ENCODE measurements at regions not wholly inside any gene's neighbourhood (a gene's known extent, or its start where the extent isn't known, plus 50 kb on each side); places are given as distances from the start of the nearest gene placed in this dataset.

GRCh38 chr6:93083337-93084230, 335.8 kb downstream of the EPHA7 start:
- peaks cover 0 to 28% (median 0%) of the 10 kb centered on the region in 5 donors for H3K4me1 ChIP-seq (ENCODE audit: control insufficient read depth in 5 of 5, insufficient read depth in 5 of 5, low read length in 5 of 5)
- no peaks in the 10 kb centered on the region for H3K36me3 ChIP-seq (ENCODE audit: control insufficient read depth in 4 of 4, insufficient read depth in 4 of 4, low read length in 4 of 4)
- no peak overlapping the region for H3K4me3 ChIP-seq
- H3K9me3 ChIP-seq (ENCODE audit: control insufficient read depth in 4 of 4, insufficient read depth in 3 of 4, low read length in 3 of 4), result no peaks in the 10 kb centered on the region
- H3K27ac ChIP-seq (ENCODE audit: low read depth in 1 of 2, low read length in 1 of 2), result no peak overlapping the region
- TF ChIP-seq CTCF (IDR thresholded peaks at IDR 0.05; ENCODE audit: control extremely low read depth, extremely low read depth), result no peak
- no peak overlapping the region for H3K9ac ChIP-seq (ENCODE audit: insufficient read depth in 1 of 2, low read length in 2 of 2)
- 87 to 91% methylated on average over 1 of the region's 1 CpG for WGBS, 2 donors
- DNase-seq (peak in 2 of 3 donors; percentile 78 to 80), ATAC-seq (ENCODE audit: insufficient read depth, low FRiP score) (no peak)
- no peaks in the 10 kb centered on the region for H3K27me3 ChIP-seq (ENCODE audit: control insufficient read depth in 3 of 3, insufficient read depth in 3 of 3, low read length in 2 of 3)

GRCh38 chr6:93081901-93082300, 337.5 kb downstream of the EPHA7 start:
- WGBS, 2 donors, result 52 to 68% methylated on average over 3 of the region's 3 CpGs
- ATAC-seq (ENCODE audit: insufficient read depth, low FRiP score) (no peak), DNase-seq (peak in 1 of 3 donors; percentile 53)
- Histone ChIP-seq H3K36me3 (ENCODE audit: control insufficient read depth in 4 of 4, insufficient read depth in 4 of 4, low read length in 4 of 4) (no peaks in the 10 kb centered on the region), H3K4me3 (no peak overlapping the region), H3K4me1 (ENCODE audit: control insufficient read depth in 5 of 5, insufficient read depth in 5 of 5, low read length in 5 of 5) (peaks cover 0 to 23% (median 0%) of the 10 kb centered on the region in 5 donors), H3K9me3 (ENCODE audit: control insufficient read depth in 4 of 4, insufficient read depth in 3 of 4, low read length in 3 of 4) (no peaks in the 10 kb centered on the region), H3K27ac (ENCODE audit: low read depth in 1 of 2, low read length in 1 of 2) (no peak overlapping the region), H3K9ac (ENCODE audit: insufficient read depth in 1 of 2, low read length in 2 of 2) (no peak overlapping the region), H3K27me3 (ENCODE audit: control insufficient read depth in 3 of 3, insufficient read depth in 3 of 3, low read length in 2 of 3) (no peaks in the 10 kb centered on the region)
- no peak for TF ChIP-seq CTCF (IDR thresholded peaks at IDR 0.05; ENCODE audit: control extremely low read depth, extremely low read depth)

GRCh38 chr6:93079061-93079460, 340.3 kb downstream of the EPHA7 start:
- Histone ChIP-seq H3K4me3 (no peak overlapping the region), H3K27ac (ENCODE audit: low read depth in 1 of 2, low read length in 1 of 2) (no peak overlapping the region), H3K9me3 (ENCODE audit: control insufficient read depth in 4 of 4, insufficient read depth in 3 of 4, low read length in 3 of 4) (no peaks in the 10 kb centered on the region), H3K27me3 (ENCODE audit: control insufficient read depth in 3 of 3, insufficient read depth in 3 of 3, low read length in 2 of 3) (no peaks in the 10 kb centered on the region), H3K36me3 (ENCODE audit: control insufficient read depth in 4 of 4, insufficient read depth in 4 of 4, low read length in 4 of 4) (no peaks in the 10 kb centered on the region), H3K9ac (ENCODE audit: insufficient read depth in 1 of 2, low read length in 2 of 2) (no peak overlapping the region), H3K4me1 (ENCODE audit: control insufficient read depth in 5 of 5, insufficient read depth in 5 of 5, low read length in 5 of 5) (peaks cover 0 to 20% (median 0%) of the 10 kb centered on the region in 5 donors)
- WGBS, 2 donors, result 78 to 82% methylated on average over 1 of the region's 1 CpG
- ATAC-seq (ENCODE audit: insufficient read depth, low FRiP score) (no peak), DNase-seq (no peak)
- TF ChIP-seq CTCF (IDR thresholded peaks at IDR 0.05; ENCODE audit: control extremely low read depth, extremely low read depth), result no peak

Data from lung (tissue), 11 donors.